ENCODE measurements at regions not wholly inside any gene's neighbourhood (a gene's known extent, or its start where the extent isn't known, plus 50 kb on each side); places are given as distances from the start of the nearest gene placed in this dataset.

- CTCF ChIA-PET, result interaction anchor here (0.6 kb wide), 1 partner anchor 9 kb away, joined by 7 read pairs; no protein-coding TSS in a partner anchor
- in situ Hi-C loops (cut with HindIII; ENCODE audit: low pct_unique_long_range_greater_than_20kb, low sequenced_read_pairs) (no loop called here), intact Hi-C loops (cut with micrococcal nuclease; ENCODE audit: unreplicated experiment) (no loop called here)
- Histone ChIP-seq H3K36me3 (ENCODE audit: control insufficient read depth, insufficient read depth, low read length) (no peaks in the 10 kb centered on the region), H3K9me3 (ENCODE audit: control insufficient read depth, insufficient read depth, low read depth, low read length) (no peaks in the 10 kb centered on the region), H3K4me1 (ENCODE audit: control insufficient read depth, insufficient read depth, low read length) (peaks cover 19% of the 10 kb centered on the region), H3K27me3 (ENCODE audit: control insufficient read depth, insufficient read depth, low read length) (no peaks in the 10 kb centered on the region), H3K27ac (ENCODE audit: low read length) (peak overlapping the region; percentile 82), H3K4me3 (ENCODE audit: low read depth in 2 of 2, low read length in 2 of 2) (no peak overlapping the region)
- no peak for DNase-seq (ENCODE audit: low read depth, low spot score)
- BruUV-seq (replicated peaks), result no TSS peak
- POLR2A ChIA-PET, result interaction anchor here (0.6 kb wide), 2 partner anchors 94 to 753 kb away, joined by 7 to 10 read pairs; no protein-coding TSS in a partner anchor
- no peak for ATAC-seq
- TF ChIP-seq POLR2AphosphoS5 (IDR thresholded peaks at IDR 0.05; ENCODE audit: low read depth, low read length), result no peak
- TF ChIP-seq CTCF (IDR thresholded peaks at IDR 0.05), result no peak
- no peak for TF ChIP-seq SIN3A (IDR thresholded peaks at IDR 0.05; ENCODE audit: borderline replicate concordance, insufficient read depth, low read depth, low read length)
- no peak for TF ChIP-seq REST (IDR thresholded peaks at IDR 0.05; ENCODE audit: insufficient read depth in 1 of 2, low read depth in 2 of 2, low read length in 1 of 2)
- TF ChIP-seq TCF7L2 (IDR thresholded peaks at IDR 0.05; ENCODE audit: low read depth, low read length), result no peak
Measured at GRCh38 chr5:93101661-93102060, 479.4 kb downstream of the NR2F1-AS1 start.

- Histone ChIP-seq H3K36me3 (ENCODE audit: control insufficient read depth, insufficient read depth, low read length) (no peaks in the 10 kb centered on the region), H3K9me3 (ENCODE audit: control insufficient read depth, insufficient read depth, low read depth, low read length) (no peaks in the 10 kb centered on the region), H3K4me3 (ENCODE audit: low read depth in 2 of 2, low read length in 2 of 2) (no peak overlapping the region), H3K27ac (ENCODE audit: low read length) (peak overlapping the region; percentile 82), H3K27me3 (ENCODE audit: control insufficient read depth, insufficient read depth, low read length) (no peaks in the 10 kb centered on the region), H3K4me1 (ENCODE audit: control insufficient read depth, insufficient read depth, low read length) (peaks cover 19% of the 10 kb centered on the region)
- DNase-seq (ENCODE audit: low read depth, low spot score) (no peak), ATAC-seq (no peak)
- BruUV-seq (replicated peaks), result no TSS peak
- ChIA-PET CTCF (no interaction called here), POLR2A (no interaction called here)
- intact Hi-C loops (cut with micrococcal nuclease; ENCODE audit: unreplicated experiment), result no loop called here
- TF ChIP-seq CTCF (IDR thresholded peaks at IDR 0.05), result no peak
- no peak for TF ChIP-seq TCF7L2 (IDR thresholded peaks at IDR 0.05; ENCODE audit: low read depth, low read length)
- TF ChIP-seq SIN3A (IDR thresholded peaks at IDR 0.05; ENCODE audit: borderline replicate concordance, insufficient read depth, low read depth, low read length), result no peak
- TF ChIP-seq POLR2AphosphoS5 (IDR thresholded peaks at IDR 0.05; ENCODE audit: low read depth, low read length), result no peak
- no peak for TF ChIP-seq REST (IDR thresholded peaks at IDR 0.05; ENCODE audit: insufficient read depth in 1 of 2, low read depth in 2 of 2, low read length in 1 of 2)
- in situ Hi-C loops (cut with HindIII; ENCODE audit: low pct_unique_long_range_greater_than_20kb, low sequenced_read_pairs), result no loop called here
Measured at GRCh38 chr5:93100976-93101375, 480.0 kb downstream of the NR2F1-AS1 start.
